Fibroblast of the aortic adventitia (primary cell): ENCODE measurements at regions not wholly inside any gene's neighbourhood (a gene's known extent, or its start where the extent isn't known, plus 50 kb on each side); places are given as distances from the start of the nearest gene placed in this dataset.
"Not testable (repeated sequence)": the region's sequence is repeated elsewhere in the genome, so short reads cannot be mapped to it uniquely, and the experiment has no call there.

ENCODE experiments used
- DNase-seq: peaks from one replicate; pipeline ENCODE4 v3.0.0-alpha.2; 2010; ENCODE audit warnings: low read depth
- H3K4me3 ChIP-seq: 2 replicates; pipeline ENCODE4 v1.5.1; 2011; ENCODE audit warnings: low read depth, mild to moderate bottlenecking, control low read depth, low read length, moderate library complexity
- TF ChIP-seq, protein P1 (sequence below): IDR thresholded peaks from 2 replicates; pipeline ENCODE4 v1.5.1; 2011; ENCODE audit warnings: mild to moderate bottlenecking, low read length, control low read depth, inconsistent platforms; ENCODE audit not compliant: insufficient read depth

DNA sequence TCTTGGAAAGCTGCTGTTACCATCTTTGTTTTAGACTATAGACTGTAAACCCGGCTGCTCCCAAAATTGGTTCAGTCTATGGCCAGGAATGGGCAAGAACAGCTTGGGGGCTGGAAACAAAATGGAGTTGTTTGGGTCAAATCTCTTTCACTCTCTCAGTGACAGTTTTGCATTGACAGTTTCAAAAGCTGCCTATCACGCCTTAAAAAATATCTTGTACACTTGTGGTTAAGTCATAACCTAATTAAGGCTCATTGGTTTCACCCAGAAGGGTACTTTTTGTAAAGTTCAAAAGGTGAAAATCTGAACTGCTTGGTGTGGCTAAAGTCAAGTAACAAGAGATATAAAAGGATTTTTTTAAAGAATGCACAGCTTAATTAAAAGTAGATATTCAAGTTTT lies 76.1 kb upstream of the PRL start:
- TF ChIP-seq, protein P1, sequence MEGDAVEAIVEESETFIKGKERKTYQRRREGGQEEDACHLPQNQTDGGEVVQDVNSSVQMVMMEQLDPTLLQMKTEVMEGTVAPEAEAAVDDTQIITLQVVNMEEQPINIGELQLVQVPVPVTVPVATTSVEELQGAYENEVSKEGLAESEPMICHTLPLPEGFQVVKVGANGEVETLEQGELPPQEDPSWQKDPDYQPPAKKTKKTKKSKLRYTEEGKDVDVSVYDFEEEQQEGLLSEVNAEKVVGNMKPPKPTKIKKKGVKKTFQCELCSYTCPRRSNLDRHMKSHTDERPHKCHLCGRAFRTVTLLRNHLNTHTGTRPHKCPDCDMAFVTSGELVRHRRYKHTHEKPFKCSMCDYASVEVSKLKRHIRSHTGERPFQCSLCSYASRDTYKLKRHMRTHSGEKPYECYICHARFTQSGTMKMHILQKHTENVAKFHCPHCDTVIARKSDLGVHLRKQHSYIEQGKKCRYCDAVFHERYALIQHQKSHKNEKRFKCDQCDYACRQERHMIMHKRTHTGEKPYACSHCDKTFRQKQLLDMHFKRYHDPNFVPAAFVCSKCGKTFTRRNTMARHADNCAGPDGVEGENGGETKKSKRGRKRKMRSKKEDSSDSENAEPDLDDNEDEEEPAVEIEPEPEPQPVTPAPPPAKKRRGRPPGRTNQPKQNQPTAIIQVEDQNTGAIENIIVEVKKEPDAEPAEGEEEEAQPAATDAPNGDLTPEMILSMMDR: no peak
- no peak overlapping the region for H3K4me3 ChIP-seq
- no peak for DNase-seq

DNA sequence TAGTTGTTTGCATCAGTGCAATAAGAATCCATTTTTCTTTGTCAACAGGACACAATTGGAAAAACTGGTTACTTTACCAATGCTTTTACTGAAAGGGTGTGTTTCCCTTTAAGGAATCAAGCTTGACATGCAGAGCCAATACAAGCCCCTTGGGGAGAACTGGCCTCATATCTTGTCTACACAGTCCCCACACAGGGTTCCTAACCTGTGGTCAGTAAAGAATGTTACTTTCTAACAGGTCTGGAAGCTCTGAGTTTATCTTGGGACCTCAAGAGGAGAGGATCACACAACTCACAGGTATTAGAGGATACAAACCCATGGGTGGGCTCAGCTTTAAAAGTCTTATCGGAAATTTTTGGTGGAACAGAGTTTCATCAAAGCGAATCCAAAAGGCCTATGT lies 78.1 kb upstream of the PRL start:
- DNase-seq, H3K4me3 ChIP-seq: not testable (repeated sequence)

DNA sequence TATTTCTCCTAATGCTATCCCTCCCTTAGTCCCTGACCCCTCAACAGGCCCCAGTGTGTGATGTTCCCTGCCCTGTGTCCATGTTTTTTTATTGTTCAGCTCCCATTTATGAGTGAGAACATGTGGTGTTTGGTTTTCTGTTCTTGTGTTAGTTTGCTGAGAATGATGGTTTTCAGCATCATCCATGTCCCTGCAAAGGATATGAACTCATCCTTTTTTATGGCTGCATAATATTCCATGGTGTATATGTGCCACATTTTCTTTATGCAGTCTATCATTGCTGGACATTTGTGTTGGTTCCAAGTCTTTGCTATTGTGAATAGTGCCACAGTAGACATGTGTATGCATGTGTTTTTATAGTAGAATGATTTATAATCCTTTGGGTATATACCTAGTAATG lies 79.5 kb upstream of the PRL start:
- H3K4me3 ChIP-seq, DNase-seq: not testable (repeated sequence)

DNA sequence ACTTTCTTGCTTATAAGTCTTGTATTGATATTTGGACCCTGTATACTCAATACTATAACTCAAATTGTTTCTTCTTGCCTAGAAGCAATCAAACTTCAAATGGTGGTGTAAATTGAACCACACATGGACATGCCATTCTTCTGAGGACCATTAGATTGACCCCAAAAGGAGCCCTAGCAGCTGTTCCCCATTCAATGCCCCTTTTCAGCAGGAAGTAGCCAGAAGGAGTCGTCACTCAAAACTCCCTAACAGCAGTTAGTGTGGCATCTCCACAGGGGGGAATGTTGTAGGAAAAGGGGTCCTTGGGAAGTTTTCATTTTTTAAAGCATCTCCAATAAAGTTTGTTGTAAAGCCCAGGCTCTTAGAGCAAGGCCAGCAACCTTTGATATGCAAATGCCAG lies 81.7 kb upstream of the PRL start:
- not testable (repeated sequence) for H3K4me3 ChIP-seq, DNase-seq

DNA sequence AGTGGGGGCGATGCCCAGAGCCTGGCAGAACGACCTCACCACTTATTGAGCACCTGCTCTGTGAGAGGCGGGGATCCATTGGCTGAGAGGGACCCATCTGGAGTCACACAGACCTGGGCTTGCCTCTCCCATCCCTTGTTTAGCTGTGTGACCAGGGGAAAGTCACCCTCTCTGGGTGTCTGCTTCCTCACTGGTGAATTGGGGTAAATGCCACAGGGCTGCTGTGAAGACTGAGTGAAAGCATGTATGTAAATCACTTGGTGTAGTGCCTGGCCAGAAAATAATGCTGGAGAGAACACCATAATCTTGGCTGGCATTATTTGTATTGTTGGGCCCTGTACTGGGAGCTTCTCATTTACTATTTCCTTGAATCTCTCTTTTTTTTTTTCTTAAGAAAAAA lies 83.4 kb upstream of the PRL start:
- TF ChIP-seq, protein P1: no peak
- no peak for DNase-seq
- H3K4me3 ChIP-seq: no peak overlapping the region

DNA sequence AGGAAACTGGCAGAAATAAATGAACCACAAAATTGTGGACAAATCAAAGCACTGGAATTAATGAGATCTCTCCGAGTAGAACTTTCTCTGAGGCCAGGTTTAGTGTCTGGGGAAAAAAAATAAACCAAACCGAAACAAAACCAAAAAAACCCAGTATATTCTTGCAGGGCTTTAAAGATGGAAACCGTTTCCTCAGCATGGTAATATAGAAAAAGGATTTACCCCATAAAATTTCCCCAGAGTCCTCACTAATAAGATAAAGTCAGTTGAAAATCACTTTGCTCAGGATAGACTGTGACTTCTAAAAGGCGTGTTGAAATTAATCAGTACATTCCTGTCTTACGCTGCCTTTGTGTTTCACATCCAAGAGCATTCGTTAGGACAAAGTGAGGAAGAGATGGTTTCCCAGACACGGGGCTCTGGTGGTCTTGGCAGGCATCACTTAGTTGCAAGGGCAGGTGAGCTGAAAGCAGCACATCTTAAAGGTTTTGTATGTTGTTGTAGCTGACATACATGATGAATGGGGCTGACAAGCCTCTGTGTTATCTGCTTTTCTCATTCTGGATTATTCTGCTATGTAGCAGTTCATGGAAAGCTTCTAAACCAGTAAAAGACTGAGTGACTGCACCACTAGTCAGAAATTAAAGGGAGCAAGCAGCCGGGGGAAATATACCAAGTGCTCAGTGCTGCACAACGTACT lies 85.2 kb upstream of the PRL start:
- no peak overlapping the region for H3K4me3 ChIP-seq
- DNase-seq: no peak
- TF ChIP-seq, protein P1: no peak

DNA sequence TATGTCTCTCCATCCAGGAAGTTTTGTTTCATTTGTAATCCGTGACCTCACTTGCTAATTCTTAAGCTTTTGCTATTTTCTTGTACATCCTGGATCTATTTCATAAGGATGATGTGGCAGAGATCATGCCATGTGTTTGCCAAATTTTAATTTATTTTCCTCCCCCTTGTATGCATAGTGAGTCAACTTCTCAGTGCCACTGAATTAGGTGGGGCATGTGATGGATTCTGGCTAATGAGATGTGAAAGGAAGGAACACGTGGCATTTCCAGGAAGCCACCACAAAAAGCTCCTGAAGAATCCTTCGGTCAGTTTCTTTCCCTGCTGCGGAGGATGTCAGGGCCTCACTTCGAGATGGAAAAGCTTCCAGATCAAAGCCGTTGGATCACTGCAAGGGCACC lies 86.2 kb upstream of the PRL start:
- TF ChIP-seq, protein P1: no peak
- no peak overlapping the region for H3K4me3 ChIP-seq
- no peak for DNase-seq

DNA sequence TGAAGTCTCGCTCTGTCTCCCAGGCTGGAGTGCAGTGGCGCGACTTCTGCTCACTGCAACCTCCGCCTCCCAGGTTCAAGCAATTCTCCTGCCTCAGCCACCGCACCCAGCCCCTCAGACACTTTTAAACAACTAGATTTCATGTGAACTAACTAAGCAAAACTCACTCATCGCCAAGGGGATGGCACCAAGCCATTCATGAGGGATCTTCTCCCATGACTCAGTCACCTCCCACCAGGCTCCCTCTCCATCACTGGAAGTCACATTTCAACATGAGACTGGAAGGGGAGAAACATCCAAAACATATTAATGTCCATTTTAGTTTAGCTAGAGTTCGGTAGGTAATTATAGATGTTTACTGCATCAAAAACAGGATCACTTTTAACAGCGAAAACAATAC lies 95.9 kb upstream of the PRL start:
- TF ChIP-seq, protein P1: no peak
- no peak overlapping the region for H3K4me3 ChIP-seq
- DNase-seq: no peak
